ENCODE measurements at regions not wholly inside any gene's neighbourhood (a gene's known extent, or its start where the extent isn't known, plus 50 kb on each side); places are given as distances from the start of the nearest gene placed in this dataset.
"Not testable (repeated sequence)": the region's sequence is repeated elsewhere in the genome, so short reads cannot be mapped to it uniquely, and the experiment has no call there.

- no peak for DNase-seq (ENCODE audit: low spot score in 2 of 2, unreplicated experiment in 2 of 2)
- no peak overlapping the region for H3K4me3 Mint-ChIP-seq
- H3K27me3 Mint-ChIP-seq (ENCODE audit: low read depth), result no peaks in the 10 kb centered on the region
- peaks cover 6% of the 10 kb centered on the region for H3K9me3 Mint-ChIP-seq
- no peak overlapping the region for H3K27ac Mint-ChIP-seq
- no peaks in the 10 kb centered on the region for H3K4me1 Mint-ChIP-seq
- peaks cover 1% of the 10 kb centered on the region for H3K36me3 Mint-ChIP-seq
- no peak for TF ChIP-seq CTCF (IDR thresholded peaks at IDR 0.05; ENCODE audit: unreplicated experiment)
Observed at GRCh38 chr21:9756677-9757076, 764.7 kb upstream of the TPTE start.

DNA sequence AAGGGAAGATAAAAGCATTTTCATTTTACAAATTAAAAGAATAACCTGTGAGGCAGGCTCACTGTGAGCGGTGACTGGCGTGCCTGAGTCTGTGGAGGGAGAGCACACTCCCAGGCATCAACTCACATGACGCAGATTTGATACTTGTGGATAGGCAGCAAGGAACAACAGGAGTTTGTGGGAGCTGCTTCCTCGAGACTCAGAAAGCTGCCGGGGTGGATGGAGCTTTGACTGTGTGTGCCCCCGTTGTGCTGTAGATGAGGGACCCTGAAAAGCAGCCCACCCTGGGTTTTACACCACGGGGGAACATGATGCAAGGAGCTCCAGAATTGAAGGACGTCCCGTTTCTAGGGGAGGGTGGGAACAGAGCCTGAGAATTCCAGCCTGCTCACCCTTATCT lies 764.3 kb upstream of the TPTE start:
- DNase-seq (ENCODE audit: low spot score in 2 of 2, unreplicated experiment in 2 of 2); H3K27ac Mint-ChIP-seq; H3K4me3 Mint-ChIP-seq; H3K9me3 Mint-ChIP-seq; H3K36me3 Mint-ChIP-seq; H3K4me1 Mint-ChIP-seq; H3K27me3 Mint-ChIP-seq (ENCODE audit: low read depth): not testable (repeated sequence)

DNA sequence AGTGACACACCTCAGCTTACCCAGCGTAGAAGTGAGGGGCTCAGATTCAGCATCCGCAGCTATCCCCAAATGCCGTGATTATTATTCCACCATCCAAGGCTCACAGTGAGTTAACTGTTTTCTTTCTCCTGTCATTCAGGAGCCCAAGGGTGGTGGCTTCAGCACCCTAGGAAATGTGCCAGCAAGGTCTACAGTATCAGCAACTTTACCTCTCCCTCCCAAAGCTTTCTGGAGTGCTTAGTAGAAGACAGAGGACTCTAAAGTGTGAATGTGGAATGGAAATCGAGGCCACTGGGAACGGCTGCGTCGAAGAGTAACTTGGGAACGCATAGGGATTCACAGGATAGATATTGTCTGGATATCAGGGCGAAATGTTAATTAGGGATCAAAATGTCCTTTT lies 763.8 kb upstream of the TPTE start:
- not testable (repeated sequence) for H3K36me3 Mint-ChIP-seq; H3K27me3 Mint-ChIP-seq (ENCODE audit: low read depth); H3K4me3 Mint-ChIP-seq; H3K27ac Mint-ChIP-seq; DNase-seq (ENCODE audit: low spot score in 2 of 2, unreplicated experiment in 2 of 2); H3K9me3 Mint-ChIP-seq; H3K4me1 Mint-ChIP-seq

DNA sequence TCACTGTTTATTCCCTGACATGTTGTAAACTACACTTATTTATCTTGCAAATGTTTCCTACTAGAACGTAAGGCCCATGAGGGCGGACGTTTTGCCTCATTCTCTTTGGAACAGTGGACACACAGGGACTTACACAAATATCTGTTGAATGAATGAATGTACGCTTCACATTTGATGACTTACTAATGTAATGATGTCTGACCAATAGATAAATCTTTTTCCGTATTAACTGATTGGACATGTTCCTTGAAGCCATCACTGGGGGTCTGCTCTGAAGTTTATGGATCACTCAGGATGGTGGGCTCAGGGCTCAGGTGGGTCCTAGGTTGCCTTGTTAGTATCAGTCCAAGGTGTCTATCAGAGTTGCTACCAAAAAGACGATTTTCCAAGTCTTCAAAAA lies 763.2 kb upstream of the TPTE start:
- no peak for TF ChIP-seq CTCF (IDR thresholded peaks at IDR 0.05; ENCODE audit: unreplicated experiment)
- Mint-ChIP-seq H3K36me3 (peaks cover 1% of the 10 kb centered on the region), H3K27me3 (ENCODE audit: low read depth) (no peaks in the 10 kb centered on the region), H3K4me1 (no peaks in the 10 kb centered on the region), H3K4me3 (no peak overlapping the region), H3K27ac (no peak overlapping the region), H3K9me3 (peaks cover 6% of the 10 kb centered on the region)
- no peak for DNase-seq (ENCODE audit: low spot score in 2 of 2, unreplicated experiment in 2 of 2)

DNA sequence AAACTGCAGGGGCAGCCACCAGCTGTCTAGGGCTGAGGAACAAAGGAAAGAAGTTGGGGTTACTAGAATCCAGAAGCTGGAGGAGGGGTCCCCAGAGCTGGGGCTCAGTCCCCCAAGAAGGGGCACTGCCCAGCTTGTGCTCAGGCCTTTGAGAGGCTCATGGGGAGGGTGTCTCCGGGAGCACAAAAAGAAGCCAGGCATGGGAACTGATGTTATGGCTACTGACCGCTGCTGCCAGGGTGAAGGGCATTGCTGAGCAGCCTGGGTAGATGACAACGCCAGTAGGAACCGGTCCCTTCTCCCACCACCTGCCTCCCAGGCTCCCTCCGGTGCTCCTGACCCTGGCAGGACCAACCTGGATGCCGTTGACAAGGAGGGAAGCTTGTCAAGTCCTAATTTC lies 762.5 kb upstream of the TPTE start:
- Mint-ChIP-seq H3K9me3 (peaks cover 6% of the 10 kb centered on the region), H3K27ac (no peak overlapping the region), H3K4me1 (no peaks in the 10 kb centered on the region), H3K27me3 (ENCODE audit: low read depth) (no peaks in the 10 kb centered on the region), H3K4me3 (no peak overlapping the region), H3K36me3 (peaks cover 1% of the 10 kb centered on the region)
- DNase-seq (ENCODE audit: low spot score in 2 of 2, unreplicated experiment in 2 of 2), result no peak
- TF ChIP-seq CTCF (IDR thresholded peaks at IDR 0.05; ENCODE audit: unreplicated experiment), result no peak

DNA sequence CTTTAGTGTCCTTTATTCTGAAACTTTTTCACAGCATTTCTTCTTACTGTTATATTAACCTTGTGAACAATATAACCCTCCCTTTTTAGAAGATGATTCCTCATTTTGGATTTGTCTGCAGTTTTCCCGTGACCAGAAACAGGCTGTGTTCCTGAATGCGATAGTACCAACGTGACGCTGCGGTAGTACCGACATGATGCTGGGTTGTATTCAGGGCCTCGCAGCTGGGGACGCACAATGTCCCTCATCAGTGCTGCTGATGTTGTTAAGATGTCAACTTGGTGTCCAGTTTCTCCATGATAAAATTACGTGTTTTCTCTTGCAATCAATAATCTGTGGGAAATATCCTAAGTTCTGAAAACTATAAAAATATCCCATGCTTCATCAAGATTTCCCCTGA lies 761.4 kb upstream of the TPTE start:
- Mint-ChIP-seq H3K36me3 (no peaks in the 10 kb centered on the region), H3K4me3 (no peak overlapping the region), H3K4me1 (no peaks in the 10 kb centered on the region), H3K9me3 (peaks cover 6% of the 10 kb centered on the region), H3K27me3 (ENCODE audit: low read depth) (no peaks in the 10 kb centered on the region), H3K27ac (no peak overlapping the region)
- no peak for DNase-seq (ENCODE audit: low spot score in 2 of 2, unreplicated experiment in 2 of 2)
- TF ChIP-seq CTCF (IDR thresholded peaks at IDR 0.05; ENCODE audit: unreplicated experiment), result no peak

DNA sequence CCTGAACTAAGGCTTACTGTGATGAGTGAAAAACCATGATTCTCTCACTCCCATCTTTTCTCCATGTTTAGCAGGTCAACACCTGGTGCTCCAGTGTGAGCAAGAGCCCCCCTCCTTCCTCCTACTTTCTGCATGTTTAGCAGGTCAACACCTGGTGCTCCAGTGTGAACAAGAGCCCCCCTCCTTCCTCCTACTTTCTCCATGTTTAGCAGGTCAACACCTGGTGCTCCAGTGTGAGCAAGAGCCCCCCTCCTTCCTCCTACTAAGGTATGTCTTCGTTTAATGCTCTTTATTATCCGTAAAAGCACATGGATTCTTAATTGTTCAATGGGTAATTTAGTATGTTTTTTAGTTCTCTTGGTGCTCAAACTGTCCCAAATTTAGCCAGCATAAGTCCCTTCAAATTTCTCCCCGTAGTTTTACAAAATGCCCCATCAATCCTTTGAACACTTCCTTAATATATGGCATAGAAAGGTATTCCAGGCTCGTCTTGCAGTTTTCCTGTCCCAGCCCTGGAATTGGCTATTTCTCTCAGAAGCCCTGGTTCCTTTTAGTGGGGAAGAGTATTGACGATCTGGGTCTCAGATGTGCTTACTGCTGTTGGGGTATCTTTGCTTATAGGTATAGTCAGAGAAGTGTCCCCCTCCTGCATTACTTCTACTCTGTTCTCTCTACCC lies 760.8 kb upstream of the TPTE start:
- TF ChIP-seq CTCF (IDR thresholded peaks at IDR 0.05; ENCODE audit: unreplicated experiment), result no peak
- Mint-ChIP-seq H3K4me3 (no peak overlapping the region), H3K4me1 (no peaks in the 10 kb centered on the region), H3K36me3 (no peaks in the 10 kb centered on the region), H3K27me3 (ENCODE audit: low read depth) (no peaks in the 10 kb centered on the region), H3K9me3 (peaks cover 6% of the 10 kb centered on the region), H3K27ac (no peak overlapping the region)
- no peak for DNase-seq (ENCODE audit: low spot score in 2 of 2, unreplicated experiment in 2 of 2)
